Right atrium auricular region (tissue), 2 donors: ENCODE measurements at regions not wholly inside any gene's neighbourhood (a gene's known extent, or its start where the extent isn't known, plus 50 kb on each side); places are given as distances from the start of the nearest gene placed in this dataset.
"Not testable (repeated sequence)": the region's sequence is repeated elsewhere in the genome, so short reads cannot be mapped to it uniquely, and the experiment has no call there.

Experiments
- DNase-seq: peaks from one replicate; pipeline ENCODE4 v3.0.0-alpha.2; 2019; ENCODE audit warnings: low spot score
- H3K27ac ChIP-seq, 2 donors: fragments of 200-600 bp; sonication (generic); 1 replicate in 1 of 2; 2 replicates in 1 of 2; pipeline ENCODE4 v1.5.1; 2016 to 2019
- H3K27me3 ChIP-seq, 2 donors: fragments of 200-600 bp; sonication (generic); one replicate each; pipeline versions ENCODE4 v1.5.1 to v1.6.0; 2017 to 2019
- H3K36me3 ChIP-seq: fragments of 200-600 bp; sonication (generic); one replicate; pipeline ENCODE4 v1.5.1; 2016
- H3K4me1 ChIP-seq, 2 donors: fragments of 200-600 bp; sonication (generic); one replicate each; pipeline versions ENCODE4 v1.5.1 to v1.6.0; 2017 to 2019
- H3K4me3 ChIP-seq, 2 donors: fragments of 200-600 bp; sonication (generic); 1 replicate in 1 of 2; 2 replicates in 1 of 2; pipeline ENCODE4 v1.5.1; 2017 to 2019; ENCODE audit warnings: mild to moderate bottlenecking in 1 of 2, moderate library complexity in 1 of 2
- H3K9me3 ChIP-seq, 2 donors: fragments of 200-600 bp; sonication (generic); one replicate each; pipeline ENCODE4 v1.5.1; 2019
- CTCF ChIP-seq, 2 donors: fragments of 200-600 bp; sonication (generic); IDR thresholded peaks; one replicate each; pipeline ENCODE4 v1.5.1; 2019; ENCODE audit warnings: antibody characterized with exemption in 2 of 2

GRCh38 chrX:77061022-77061421 is 386.2 kb upstream of the FGF16 start:
- no peak for TF ChIP-seq CTCF (IDR thresholded peaks at IDR 0.05)

GRCh38 chrX:77061545-77061944 is 385.6 kb upstream of the FGF16 start:
- no peaks in the 10 kb centered on the region for H3K27me3 ChIP-seq
- no peak overlapping the region for H3K27ac ChIP-seq
- H3K36me3 ChIP-seq = no peaks in the 10 kb centered on the region
- peaks cover 0 to 5% of the 10 kb centered on the region in 2 donors for H3K9me3 ChIP-seq
- TF ChIP-seq CTCF (IDR thresholded peaks at IDR 0.05) = no peak
- no peaks in the 10 kb centered on the region for H3K4me1 ChIP-seq
- H3K4me3 ChIP-seq = no peak overlapping the region
- no peak for DNase-seq

More at GRCh38 chrX:77061022-77061421, 386.2 kb upstream of the FGF16 start:
- DNase-seq = no peak
- no peaks in the 10 kb centered on the region for H3K27me3 ChIP-seq
- no peaks in the 10 kb centered on the region for H3K4me1 ChIP-seq
- H3K36me3 ChIP-seq = no peaks in the 10 kb centered on the region
- H3K4me3 ChIP-seq = no peak overlapping the region
- H3K27ac ChIP-seq = no peak overlapping the region
- peaks cover 0 to 5% of the 10 kb centered on the region in 2 donors for H3K9me3 ChIP-seq

GRCh38 chrX:77065896-77066295 is 381.3 kb upstream of the FGF16 start:
- no peaks in the 10 kb centered on the region for H3K27me3 ChIP-seq
- TF ChIP-seq CTCF (IDR thresholded peaks at IDR 0.05) = no peak
- no peaks in the 10 kb centered on the region for H3K36me3 ChIP-seq
- H3K9me3 ChIP-seq = no peaks in the 10 kb centered on the region
- no peak for DNase-seq
- no peak overlapping the region for H3K27ac ChIP-seq
- H3K4me3 ChIP-seq = no peak overlapping the region
- H3K4me1 ChIP-seq = no peaks in the 10 kb centered on the region

- DNase-seq = no peak
- no peaks in the 10 kb centered on the region for H3K36me3 ChIP-seq
- H3K27ac ChIP-seq = no peak overlapping the region
- H3K27me3 ChIP-seq = no peaks in the 10 kb centered on the region
- no peak overlapping the region for H3K4me3 ChIP-seq
- no peaks in the 10 kb centered on the region for H3K4me1 ChIP-seq
- no peak for TF ChIP-seq CTCF (IDR thresholded peaks at IDR 0.05)
- peaks cover 0 to 6% of the 10 kb centered on the region in 2 donors for H3K9me3 ChIP-seq
Observed at GRCh38 chrX:77070202-77070918, 376.8 kb upstream of the FGF16 start.

GRCh38 chrX:77076896-77077295 is 370.3 kb upstream of the FGF16 start:
- no peaks in the 10 kb centered on the region for H3K27me3 ChIP-seq
- H3K36me3 ChIP-seq = no peaks in the 10 kb centered on the region
- H3K4me1 ChIP-seq = no peaks in the 10 kb centered on the region
- TF ChIP-seq CTCF (IDR thresholded peaks at IDR 0.05) = no peak
- no peak overlapping the region for H3K4me3 ChIP-seq
- no peak overlapping the region for H3K27ac ChIP-seq
- H3K9me3 ChIP-seq = peaks cover 0 to 20% of the 10 kb centered on the region in 2 donors
- no peak for DNase-seq

- DNase-seq, H3K4me1 ChIP-seq, H3K4me3 ChIP-seq, H3K36me3 ChIP-seq, H3K27me3 ChIP-seq, H3K27ac ChIP-seq: not testable (repeated sequence)
- H3K9me3 ChIP-seq = peaks cover 0 to 16% of the 10 kb centered on the region in 2 donors
Observed at GRCh38 chrX:77081237-77081636, 366.0 kb upstream of the FGF16 start.
